SU-DHL-6 (cell line): ENCODE measurements at regions not wholly inside any gene's neighbourhood (a gene's known extent, or its start where the extent isn't known, plus 50 kb on each side); places are given as distances from the start of the nearest gene placed in this dataset.

ENCODE experiments used
- EZH2phosphoT487 ChIP-seq: fragments of 200-600 bp; sonication (generic), shearing (Covaris generic); conservative IDR thresholded peaks from 2 replicates; pipeline ENCODE4 v1.6.1; 2018; ENCODE audit warnings: mild to moderate bottlenecking, antibody characterized with exemption, low read length, moderate library complexity, mixed read lengths
- TF ChIP-seq, protein P1 (sequence below): fragments of 200-600 bp; sonication (generic); IDR thresholded peaks from one replicate; pipeline ENCODE4 v1.5.1; 2017; ENCODE audit warnings: antibody characterized with exemption, mild to moderate bottlenecking, low read length, moderate library complexity; ENCODE audit not compliant: insufficient read depth, poor library complexity, severe bottlenecking

DNA sequence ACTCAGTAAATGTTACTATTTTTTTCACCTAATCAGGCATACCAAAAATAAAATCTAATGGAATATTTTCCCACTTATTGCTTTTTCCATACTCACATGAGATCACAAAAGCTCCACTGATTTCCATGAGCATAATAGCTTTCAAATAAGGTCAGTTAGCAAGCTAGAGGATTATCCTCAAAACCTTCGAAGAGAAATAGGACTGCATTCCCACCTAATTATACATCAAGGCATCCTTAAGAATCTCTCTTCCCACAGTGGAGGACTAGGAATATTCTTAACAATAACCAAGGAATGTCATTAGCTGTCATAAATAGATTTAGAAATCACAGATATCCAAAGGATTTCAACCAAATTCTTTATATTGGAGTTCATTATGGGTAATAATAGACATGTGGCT lies 127.9 kb upstream of the STT3B start:
- TF ChIP-seq, protein P1, sequence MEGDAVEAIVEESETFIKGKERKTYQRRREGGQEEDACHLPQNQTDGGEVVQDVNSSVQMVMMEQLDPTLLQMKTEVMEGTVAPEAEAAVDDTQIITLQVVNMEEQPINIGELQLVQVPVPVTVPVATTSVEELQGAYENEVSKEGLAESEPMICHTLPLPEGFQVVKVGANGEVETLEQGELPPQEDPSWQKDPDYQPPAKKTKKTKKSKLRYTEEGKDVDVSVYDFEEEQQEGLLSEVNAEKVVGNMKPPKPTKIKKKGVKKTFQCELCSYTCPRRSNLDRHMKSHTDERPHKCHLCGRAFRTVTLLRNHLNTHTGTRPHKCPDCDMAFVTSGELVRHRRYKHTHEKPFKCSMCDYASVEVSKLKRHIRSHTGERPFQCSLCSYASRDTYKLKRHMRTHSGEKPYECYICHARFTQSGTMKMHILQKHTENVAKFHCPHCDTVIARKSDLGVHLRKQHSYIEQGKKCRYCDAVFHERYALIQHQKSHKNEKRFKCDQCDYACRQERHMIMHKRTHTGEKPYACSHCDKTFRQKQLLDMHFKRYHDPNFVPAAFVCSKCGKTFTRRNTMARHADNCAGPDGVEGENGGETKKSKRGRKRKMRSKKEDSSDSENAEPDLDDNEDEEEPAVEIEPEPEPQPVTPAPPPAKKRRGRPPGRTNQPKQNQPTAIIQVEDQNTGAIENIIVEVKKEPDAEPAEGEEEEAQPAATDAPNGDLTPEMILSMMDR: no peak
- TF ChIP-seq EZH2phosphoT487: no peak
